ENCODE measurements at regions not wholly inside any gene's neighbourhood (a gene's known extent, or its start where the extent isn't known, plus 50 kb on each side); places are given as distances from the start of the nearest gene placed in this dataset.

DNA sequence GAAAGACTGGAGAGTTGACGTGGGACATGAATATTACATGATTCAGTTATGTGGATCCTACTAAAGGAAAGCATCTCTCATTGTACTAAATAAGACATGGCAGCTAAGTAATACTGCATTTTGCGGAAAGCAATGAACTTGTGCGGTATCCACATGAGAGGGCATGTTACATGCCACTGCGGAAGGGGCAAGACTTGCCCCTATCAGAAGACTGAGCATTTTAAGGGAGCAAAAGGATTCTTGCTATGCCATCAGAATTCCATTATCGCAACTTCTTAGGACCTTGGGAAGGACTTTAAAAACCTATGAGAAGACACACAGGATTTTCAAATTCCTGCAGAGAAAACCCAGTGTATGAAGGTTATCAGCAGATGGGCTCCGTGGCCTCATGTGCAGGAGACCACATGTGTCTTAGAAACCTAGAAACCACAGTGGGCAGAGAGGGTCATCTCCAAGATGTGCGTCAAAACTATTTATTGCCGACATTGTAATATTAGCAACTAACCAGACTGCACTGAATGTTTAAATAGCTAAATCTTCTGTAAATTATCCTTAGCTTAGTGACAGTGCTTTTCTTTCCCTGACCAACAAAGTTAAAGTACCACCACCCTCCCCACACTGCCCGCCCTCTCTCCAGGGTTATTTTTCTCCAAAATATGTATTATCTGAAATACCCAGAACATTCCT, 457.7 kb downstream of the ICE1 start:
- TF ChIP-seq, protein P1, sequence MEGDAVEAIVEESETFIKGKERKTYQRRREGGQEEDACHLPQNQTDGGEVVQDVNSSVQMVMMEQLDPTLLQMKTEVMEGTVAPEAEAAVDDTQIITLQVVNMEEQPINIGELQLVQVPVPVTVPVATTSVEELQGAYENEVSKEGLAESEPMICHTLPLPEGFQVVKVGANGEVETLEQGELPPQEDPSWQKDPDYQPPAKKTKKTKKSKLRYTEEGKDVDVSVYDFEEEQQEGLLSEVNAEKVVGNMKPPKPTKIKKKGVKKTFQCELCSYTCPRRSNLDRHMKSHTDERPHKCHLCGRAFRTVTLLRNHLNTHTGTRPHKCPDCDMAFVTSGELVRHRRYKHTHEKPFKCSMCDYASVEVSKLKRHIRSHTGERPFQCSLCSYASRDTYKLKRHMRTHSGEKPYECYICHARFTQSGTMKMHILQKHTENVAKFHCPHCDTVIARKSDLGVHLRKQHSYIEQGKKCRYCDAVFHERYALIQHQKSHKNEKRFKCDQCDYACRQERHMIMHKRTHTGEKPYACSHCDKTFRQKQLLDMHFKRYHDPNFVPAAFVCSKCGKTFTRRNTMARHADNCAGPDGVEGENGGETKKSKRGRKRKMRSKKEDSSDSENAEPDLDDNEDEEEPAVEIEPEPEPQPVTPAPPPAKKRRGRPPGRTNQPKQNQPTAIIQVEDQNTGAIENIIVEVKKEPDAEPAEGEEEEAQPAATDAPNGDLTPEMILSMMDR (IDR thresholded peaks at IDR 0.05; ENCODE audit: low read length) = no peak
- TF ChIP-seq EZH2 (optimal IDR thresholded peaks at IDR 0.05; ENCODE audit: low read depth, low read length) = no peak

Data from MM.1S (cell line).